ENCODE measurements at regions not wholly inside any gene's neighbourhood (a gene's known extent, or its start where the extent isn't known, plus 50 kb on each side); places are given as distances from the start of the nearest gene placed in this dataset.

- TF ChIP-seq EZH2 (IDR thresholded peaks at IDR 0.05; ENCODE audit: borderline replicate concordance, low read depth, low read length, severe bottlenecking): no peak
- TF ChIP-seq CTCF (IDR thresholded peaks at IDR 0.05; ENCODE audit: borderline replicate concordance, extremely low read depth, low read length, poor library complexity, severe bottlenecking): no peak
Measured at GRCh38 chr14:65962952-65963351, 523.2 kb upstream of the CCDC196 start.
